SK-N-DZ (cell line): ENCODE measurements at regions not wholly inside any gene's neighbourhood (a gene's known extent, or its start where the extent isn't known, plus 50 kb on each side); places are given as distances from the start of the nearest gene placed in this dataset.
A peak's percentile ranks its signal among the peaks of the same experiment; 100 is the strongest.
"Not testable (repeated sequence)": the region's sequence is repeated elsewhere in the genome, so short reads cannot be mapped to it uniquely, and the experiment has no call there.

Source experiments
- DNase-seq: peaks from one replicate; pipeline ENCODE4 v3.0.0-alpha.2; 2015; ENCODE audit warnings: low spot score

DNA sequence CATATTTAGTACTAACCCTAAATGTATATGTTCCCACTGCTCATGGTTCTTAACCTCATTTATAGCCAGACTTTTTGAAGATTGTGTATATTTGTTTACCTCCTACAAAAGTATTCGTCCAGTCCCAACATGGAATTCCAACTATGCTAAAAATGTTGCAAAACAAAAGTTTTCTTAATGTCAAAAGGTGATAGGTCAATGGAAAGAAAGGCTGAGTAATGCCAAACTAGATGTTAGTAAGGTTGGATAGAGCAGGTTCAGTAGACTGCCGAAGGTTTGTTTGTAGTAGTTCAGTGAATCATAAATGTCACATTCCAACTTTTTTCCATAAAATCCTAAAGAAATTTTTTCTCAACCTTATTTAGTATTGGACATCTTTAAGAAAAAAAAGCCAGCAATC, 874.5 kb downstream of the FLRT2 start:
- no peak for DNase-seq

DNA sequence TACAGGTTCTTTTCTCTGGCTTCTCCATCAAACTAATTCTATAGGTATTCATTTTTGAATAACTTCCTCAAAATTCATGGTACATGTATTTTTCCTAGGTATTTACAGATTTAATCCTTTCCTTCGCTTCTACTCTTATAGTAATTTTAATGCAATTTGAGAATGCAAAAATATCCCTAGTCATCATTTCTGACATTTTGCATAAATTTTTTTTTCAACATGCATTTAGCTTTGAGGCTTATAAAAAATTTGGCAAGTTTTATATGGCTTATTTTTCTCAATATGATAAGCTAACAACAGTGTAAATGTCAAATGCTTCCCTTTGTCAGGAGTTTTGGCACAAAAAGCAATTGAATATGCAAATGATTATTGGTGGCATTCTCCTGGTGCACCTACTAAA, 872.6 kb downstream of the FLRT2 start:
- no peak for DNase-seq

DNA sequence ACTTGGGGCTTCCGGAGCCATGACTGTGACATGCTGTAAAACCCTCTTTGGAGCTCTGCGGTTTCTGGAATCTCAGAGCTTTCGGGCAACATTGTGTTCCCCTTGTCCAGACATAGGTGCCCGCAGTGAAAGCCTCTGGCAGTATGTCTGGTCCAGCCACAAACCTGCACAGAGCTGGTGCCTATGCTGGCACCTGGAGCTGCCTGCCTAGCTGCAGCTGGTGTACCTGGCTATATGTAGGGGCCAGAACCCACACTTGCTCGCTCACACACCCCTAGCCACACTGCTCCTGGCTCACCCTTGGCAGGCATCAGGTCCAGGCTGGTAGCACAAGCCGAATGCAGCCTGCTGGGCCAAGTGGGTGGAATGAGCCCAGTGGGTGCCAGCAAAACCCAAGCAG, 861.1 kb downstream of the FLRT2 start:
- no peak for DNase-seq

DNA sequence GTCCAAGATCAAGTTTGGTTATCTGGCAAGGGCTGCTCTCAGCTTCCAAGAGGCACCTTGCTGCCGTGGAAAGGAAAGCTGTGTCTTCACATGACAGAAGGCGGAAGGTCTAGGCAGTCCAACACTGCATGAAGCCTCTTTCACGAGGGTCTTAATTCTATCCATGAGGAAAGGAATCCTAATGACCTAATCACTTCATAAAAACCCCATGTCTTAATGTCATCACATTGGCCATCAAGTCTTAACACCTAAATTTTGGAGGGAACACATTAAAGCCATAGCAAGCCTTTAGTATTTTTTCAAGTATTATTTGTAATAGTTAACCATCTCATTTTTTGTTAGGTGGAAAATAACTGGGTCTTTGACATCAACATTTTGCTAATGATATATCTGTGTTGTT, 858.3 kb downstream of the FLRT2 start:
- DNase-seq, result no peak

DNA sequence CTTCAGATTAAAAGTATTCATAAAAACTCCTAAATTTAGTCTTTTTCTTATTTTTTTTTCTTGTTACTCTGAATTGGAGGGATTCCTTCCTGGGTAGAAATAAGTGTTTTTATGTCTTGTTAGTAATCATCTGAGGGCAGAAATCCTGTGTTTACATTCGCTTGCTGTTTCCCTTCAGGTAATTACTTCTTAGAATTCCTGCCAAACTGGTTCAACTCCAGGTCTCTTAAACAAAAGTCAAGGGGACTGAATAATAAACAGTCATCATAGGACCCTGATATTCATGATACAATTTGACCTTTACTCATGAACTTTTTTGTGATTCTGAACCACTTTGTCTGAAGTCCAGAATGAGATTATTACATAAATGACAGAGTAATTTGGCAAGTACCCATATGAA, 843.9 kb downstream of the FLRT2 start:
- DNase-seq, result no peak

DNA sequence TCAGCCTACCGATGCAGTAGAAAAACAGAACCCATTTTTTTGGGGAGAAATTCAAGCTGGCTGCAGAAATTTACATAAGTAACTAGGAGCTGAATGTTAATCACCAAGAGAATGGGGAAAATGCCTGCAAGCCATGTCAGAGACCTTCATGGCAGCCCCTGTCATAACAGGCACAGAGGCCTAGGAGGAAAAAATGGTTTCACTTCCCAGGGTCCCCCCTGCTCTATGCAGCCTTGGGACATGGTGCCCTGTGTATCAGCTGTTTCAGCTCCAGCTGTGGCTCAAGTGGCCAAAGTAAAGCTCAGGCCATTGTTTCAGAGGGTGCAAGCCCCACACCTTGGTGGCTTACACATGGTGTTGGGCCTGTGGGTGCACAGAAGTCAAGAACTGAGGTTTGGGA, 842.5 kb downstream of the FLRT2 start:
- no peak for DNase-seq

DNA sequence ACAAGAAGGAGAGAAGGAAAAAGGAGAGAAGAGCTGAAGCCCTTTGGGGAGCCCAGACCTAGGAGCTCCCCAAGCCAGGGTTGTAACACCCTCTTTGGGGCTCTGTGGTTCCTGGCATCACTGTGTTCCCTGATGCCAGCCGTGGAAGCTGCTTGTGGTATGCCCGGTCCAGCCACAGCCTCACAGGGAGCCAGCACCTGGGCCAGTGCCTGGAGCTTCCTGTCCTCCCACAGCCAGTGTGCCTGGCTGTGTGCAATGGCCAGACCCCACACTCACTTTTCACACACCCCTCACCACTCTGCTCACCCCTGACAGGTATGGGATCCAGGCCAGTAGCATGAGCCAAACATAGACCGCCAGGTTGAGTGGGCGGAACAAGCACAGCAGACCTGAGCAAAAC, 834.7 kb downstream of the FLRT2 start:
- no peak for DNase-seq

DNA sequence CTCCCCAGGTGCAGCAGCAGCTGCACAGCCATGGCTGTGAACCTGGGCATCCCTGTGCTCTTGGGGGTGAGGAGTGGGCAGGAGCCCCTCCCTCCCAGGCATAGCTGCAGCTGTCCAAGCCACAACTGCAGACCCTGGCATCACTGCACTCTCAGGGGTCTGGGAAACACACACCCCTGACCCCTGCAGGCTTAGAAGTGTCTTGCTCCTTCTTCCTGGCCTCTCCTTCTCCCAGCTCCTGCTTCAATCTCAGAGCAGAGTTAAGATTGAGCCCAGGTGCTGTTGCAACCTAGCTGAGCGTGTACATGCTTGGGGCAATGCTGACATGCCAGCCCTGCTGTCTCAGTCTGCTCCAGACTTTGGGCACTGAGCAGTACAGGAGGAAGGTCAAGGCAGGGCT, 833.6 kb downstream of the FLRT2 start:
- DNase-seq, result no peak

DNA sequence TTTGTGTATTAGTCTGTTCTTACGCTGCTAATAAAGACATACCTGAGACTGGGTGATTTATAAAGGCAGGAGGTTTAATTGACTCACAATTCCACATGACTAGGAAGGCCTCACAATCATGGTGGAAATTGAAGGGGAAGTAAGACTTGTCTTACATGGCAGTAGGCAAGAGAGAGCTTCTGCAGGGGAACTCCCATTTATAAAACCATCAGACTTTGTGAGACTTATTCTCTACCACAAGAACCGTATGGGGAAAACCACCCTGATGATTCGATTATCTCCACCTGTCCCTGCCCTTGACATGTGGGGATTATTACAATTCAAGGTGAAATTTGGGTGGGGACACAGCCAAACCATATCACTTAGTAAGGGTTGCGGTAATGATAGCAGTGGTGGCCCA, 833.1 kb downstream of the FLRT2 start:
- no peak for DNase-seq

DNA sequence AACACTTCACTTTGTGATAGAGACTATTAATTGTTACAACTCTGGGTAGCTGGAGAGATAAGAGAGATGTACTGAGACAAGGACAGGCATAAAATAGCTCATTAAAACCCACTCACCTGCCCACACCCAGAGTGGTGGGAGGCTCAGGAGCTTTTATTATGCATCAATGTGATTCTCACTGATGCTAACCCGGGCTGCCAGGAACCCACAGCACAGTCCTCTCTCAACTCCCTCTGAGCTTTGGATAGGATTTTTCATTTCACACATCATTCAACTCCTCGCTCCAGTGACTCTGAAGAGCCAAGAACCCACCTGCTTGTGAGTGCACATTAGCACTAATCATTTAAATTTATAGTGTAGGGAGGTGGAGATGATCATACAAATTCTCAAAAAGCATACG, 827.9 kb downstream of the FLRT2 start:
- no peak for DNase-seq

DNA sequence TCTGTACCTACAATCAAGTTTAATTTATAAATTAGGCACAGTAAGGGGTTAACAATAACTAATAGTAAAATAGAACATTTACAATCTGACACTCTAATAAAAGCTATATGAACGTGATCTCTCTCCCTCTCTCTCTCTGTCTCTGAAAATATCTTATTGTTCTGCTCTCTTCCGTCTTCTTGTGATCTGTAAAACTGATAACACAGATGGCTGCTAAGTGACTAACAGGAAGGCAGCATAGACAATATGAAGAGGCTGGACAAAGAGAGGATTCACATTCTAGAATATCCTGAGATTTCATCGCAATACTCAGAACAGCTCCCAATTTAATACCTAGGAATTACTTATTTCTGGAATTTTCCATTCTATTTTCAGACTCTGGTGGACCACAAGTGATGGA, 827.2 kb downstream of the FLRT2 start:
- no peak for DNase-seq

DNA sequence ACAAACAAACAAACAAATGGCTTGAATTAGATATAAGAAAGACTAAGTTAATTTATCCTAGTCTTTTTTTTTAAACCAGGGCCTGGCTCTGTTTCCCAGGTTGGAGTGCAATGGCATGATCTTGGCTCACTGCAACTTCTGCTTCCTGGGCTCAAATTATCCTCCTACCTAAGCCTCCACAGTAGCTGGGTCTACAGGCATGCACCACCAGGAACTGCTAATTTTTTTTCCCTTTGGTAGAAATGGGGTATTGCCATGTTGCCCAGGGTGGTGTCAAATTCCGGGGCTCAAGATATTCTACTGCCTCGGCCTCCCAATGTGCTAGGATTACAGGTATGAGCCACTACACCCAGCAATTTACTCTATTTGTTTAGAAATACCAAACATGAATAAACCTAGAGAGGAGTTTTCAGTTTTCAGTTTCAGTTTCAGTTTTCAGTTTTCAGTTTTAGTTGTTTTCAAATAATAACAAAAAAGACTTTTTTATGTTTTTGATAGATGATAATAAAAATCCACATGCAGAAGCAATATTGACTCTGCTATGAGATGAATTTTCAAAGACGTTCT, 817.0 kb downstream of the FLRT2 start:
- DNase-seq, result no peak

DNA sequence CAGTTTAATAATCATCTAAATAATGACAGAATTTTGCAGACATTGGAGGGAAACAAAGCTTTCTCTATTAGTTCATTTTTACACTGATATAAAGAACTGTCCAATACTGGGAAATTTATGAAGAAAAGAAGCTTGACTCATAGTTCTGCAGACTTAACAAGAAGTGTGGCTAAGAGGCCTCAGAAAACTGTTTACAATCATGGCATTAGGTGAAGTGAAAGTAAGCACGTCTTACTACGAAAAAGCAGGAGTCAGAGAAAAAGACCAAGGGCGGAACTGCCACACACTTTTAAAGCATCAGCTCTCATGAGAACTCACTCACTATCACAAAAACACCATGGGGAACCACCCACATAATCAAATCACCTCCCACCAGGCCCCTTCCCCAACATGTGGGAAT, 804.4 kb downstream of the FLRT2 start:
- no peak for DNase-seq

DNA sequence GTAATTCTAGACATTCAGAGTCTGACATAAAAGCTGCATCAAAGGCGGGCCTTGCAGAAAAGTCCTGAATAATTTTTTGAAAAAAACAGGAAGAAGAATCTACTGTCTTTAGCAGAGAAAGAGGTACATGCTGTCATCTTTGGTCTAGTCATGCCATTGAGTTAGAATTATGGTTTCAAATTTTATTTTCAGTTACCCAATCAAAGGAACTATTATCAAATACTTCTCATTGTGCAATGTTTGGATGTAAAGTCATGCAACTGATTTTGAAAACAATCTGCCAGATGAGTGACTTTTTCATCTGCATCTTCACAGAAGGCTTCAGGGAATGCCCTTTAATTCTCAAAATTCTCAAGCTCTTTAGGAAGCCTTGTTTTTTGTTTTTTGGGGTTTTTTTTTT, 803.5 kb downstream of the FLRT2 start:
- DNase-seq, result no peak

DNA sequence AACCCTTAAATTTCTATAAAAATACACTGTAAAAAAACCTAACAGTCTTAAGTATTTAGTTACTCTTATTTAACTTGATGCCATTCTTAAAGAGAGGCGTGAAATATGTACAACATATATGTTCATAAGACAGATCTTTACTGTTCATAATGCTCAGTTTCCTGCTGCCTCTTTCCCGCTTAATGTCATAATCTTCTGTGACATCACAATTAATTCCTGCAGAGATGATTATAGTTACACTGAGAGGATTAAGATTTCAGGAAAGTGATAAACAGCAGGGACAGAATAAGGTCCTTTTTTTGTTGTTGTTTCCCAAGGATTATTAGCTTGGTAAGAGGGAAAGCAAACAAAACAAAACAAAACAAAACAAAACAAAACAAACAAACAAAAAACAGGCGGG, 801.4 kb downstream of the FLRT2 start:
- no peak for DNase-seq

DNA sequence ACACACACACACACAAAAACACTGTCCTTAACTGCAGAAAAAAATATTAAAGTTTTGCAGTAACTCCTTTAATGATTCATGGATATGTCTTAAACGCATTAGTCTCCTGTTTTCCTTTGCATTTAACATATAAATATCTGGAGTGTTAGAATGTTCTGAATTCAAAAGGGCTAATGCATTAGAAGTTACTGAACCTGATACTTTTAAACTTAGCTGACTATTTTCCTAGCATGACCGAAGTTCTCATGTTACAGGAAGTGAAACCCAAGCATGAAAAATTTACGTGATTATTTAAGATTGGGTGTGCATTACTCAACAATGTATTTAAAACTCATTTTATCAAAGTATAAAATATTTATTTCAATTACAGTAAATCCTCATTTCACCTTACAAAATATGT, 791.2 kb downstream of the FLRT2 start:
- no peak for DNase-seq

DNA sequence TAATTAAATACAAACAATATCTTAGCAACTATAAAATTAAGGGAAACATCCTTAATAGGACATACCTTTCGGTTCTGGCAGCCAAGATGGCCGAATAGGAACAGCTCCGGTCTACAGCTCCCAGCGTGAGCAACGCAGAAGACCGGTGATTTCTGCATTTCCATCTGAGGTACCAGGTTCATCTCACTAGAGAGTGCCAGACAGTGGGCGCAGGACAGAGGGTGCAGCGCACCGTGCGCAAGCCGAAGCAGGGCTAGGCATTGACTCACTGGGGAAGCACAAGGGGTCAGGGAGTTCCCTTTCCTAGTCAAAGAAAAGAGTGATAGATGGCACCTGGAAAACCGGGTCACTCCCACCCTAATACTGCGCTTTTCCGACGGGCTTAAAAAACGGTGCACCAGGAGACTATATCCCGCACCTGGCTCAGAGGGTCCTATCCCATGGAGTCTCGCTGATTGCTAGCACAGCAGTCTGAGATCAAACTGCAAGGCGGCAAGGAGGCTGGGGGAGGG, 782.3 kb downstream of the FLRT2 start:
- DNase-seq, result not testable (repeated sequence)

DNA sequence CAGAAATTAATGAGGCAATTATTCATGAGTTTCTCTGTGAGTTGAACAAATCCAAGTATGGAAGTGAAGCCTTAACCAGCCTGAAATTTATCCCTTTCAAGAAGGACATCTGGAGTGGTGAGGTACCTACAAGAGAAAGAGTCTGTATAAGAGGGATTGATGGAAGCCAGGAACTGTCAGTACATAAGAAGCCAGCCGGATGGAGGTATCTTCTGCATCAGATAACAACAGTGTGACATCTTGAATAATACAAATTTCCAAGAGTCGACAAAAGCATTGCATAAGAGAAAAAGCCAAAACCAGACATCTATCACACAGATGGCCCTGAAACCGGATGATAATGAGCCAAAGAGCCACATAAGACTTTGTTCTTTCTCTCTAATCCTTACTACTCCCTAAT, 781.2 kb downstream of the FLRT2 start:
- peak; percentile 61 for DNase-seq

DNA sequence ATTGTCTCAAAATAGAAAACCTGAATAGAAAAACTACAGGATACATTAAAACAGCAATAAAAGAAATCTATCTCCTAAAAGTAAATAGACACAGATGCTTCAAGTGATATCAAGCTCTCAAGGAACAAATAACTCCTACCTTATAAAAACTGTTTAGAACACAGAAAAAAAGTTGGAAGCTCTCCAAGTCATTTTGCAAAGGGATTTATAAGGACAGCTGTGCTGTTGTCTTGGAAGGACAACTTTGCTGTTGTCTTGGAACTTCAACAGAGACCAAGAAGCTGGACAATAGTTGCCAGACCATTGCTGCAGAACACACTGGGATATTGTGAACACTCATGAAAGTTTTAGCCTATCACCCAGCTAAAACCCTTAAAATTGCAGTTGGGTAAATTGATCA, 780.7 kb downstream of the FLRT2 start:
- no peak for DNase-seq

DNA sequence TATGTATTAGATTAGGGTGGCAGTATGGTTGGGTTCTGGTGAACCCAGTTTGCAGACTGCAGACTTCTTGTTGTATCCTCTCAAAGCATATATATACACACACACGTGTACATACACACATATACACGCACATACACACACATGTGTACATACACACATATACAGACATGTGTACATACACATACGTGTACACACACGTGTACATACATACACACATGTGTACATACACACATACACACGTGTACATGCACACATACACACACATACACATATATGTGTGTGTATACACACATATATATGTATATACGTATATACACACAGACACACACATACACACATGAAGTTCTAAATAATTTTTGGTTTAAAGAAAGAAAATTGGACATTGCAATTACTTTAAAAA, 780.2 kb downstream of the FLRT2 start:
- DNase-seq, result no peak

DNA sequence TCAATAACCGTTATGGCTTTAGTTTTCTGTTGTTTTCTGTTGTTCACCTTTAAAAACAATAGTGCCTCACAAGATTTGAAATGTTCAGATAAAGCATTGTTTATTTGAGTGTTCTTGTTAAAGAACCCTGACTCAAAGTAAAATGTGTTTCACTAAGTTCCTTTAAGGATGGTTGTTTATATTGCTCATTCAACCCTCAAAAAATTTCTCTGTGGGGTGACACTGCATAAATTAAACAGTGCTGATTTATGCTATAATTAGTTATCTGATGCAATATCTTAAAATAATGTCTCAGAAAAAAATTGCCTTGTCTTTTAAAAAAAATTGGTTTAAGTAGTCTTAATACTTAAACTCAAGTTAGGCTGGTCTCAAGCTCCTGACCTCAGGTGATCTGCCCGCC, 775.1 kb downstream of the FLRT2 start:
- DNase-seq, result no peak

DNA sequence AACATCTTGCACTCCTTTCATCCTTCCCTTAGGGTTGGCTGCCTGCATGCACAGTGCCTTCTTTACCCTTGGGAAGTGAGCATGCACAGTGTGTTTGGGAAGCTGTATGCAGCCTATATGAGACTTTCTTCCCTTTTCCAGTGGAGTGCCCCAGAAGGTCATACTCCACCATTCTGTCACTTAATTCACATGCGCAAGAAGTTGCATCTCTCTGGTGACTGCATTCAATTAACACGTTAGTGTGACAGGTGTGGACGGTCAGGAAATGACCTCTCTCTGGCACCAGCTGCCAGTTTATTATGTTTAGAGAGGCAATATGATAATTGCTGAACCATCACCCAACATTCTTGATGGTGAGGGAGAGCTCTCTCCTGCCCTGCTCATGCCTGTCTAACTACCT, 770.0 kb downstream of the FLRT2 start:
- DNase-seq, result no peak

DNA sequence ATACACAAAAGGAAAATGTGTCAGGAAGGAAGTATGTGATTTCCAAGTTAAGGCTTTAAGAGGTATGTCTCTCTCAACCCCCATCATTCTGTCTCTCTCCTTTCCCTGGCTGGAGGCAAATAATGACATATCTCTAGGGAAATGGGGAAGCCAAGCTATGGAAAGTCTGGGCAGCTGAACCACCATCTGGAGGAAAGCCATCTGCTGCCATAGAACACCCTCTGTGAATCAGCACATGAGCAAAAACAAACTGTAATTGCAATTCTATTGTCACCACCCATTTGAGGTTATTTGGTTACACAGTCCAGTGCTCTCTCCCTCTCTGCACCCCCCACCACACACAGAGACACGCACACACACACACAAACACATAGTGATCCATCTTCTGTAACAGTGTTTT, 766.2 kb downstream of the FLRT2 start:
- DNase-seq, result peak; percentile 86

DNA sequence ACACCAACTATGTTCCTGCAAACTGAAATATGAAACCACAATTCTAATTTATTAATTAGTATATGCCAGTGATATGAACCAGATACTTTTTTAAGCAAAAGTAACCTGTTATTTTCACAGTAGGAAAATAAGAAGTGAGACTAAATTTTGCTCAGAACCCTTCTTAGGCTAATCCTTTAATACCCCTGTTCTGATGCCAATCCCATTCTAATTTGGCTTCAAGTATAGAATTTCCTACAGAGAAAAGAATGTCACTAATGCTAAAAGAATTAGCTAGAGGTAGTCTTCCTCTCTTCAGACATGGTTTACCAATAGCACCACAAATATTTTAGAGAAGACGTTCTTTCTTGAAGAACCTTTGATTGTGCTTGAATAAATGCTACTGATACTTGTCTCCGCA, 758.4 kb downstream of the FLRT2 start:
- no peak for DNase-seq
